Lung (tissue), 11 donors: ENCODE measurements at regions not wholly inside any gene's neighbourhood (a gene's known extent, or its start where the extent isn't known, plus 50 kb on each side); places are given as distances from the start of the nearest gene placed in this dataset.

ENCODE experiments used
- ATAC-seq: fragments of 200-7000 bp; cut with Tn5 transposase; one replicate; pipeline ENCODE4 v1.9.1; 2020; ENCODE audit warnings: moderate number of reproducible peaks; ENCODE audit not compliant: insufficient read depth, low FRiP score
- DNase-seq, 3 donors: peaks; one replicate each; pipeline ENCODE4 v3.0.0-alpha.2; 2013 to 2017
- H3K27ac ChIP-seq, 2 donors: one replicate each; pipeline ENCODE4 v1.5.1; 2013; ENCODE audit warnings: mild to moderate bottlenecking in 2 of 2, moderate library complexity in 2 of 2, control low read depth in 1 of 2, inconsistent platforms in 1 of 2, low read depth in 1 of 2, low read length in 1 of 2
- H3K27me3 ChIP-seq, 3 donors: one replicate each; pipeline ENCODE4 v1.5.1; 2013; ENCODE audit warnings: low read length in 2 of 3; ENCODE audit not compliant: control insufficient read depth in 3 of 3, insufficient read depth in 3 of 3
- H3K36me3 ChIP-seq, 4 donors: one replicate each; pipeline ENCODE4 v1.5.1; 2013; ENCODE audit warnings: low read length in 4 of 4, mild to moderate bottlenecking in 1 of 4, moderate library complexity in 1 of 4; ENCODE audit not compliant: control insufficient read depth in 4 of 4, insufficient read depth in 4 of 4
- H3K4me1 ChIP-seq, 5 donors: one replicate each; pipeline ENCODE4 v1.5.1; 2013; ENCODE audit warnings: low read length in 5 of 5, mild to moderate bottlenecking in 2 of 5, moderate library complexity in 1 of 5; ENCODE audit not compliant: control insufficient read depth in 5 of 5, insufficient read depth in 5 of 5
- H3K4me3 ChIP-seq: one replicate; pipeline ENCODE4 v1.5.1; 2013; ENCODE audit warnings: mild to moderate bottlenecking, control low read depth, moderate library complexity
- H3K9ac ChIP-seq, 2 donors: one replicate each; pipeline ENCODE4 v1.5.1; 2013; ENCODE audit warnings: low read length in 2 of 2, control low read depth in 1 of 2; ENCODE audit not compliant: insufficient read depth in 1 of 2
- H3K9me3 ChIP-seq, 4 donors: one replicate each; pipeline ENCODE4 v1.5.1; 2013; ENCODE audit warnings: low read length in 3 of 4, mild to moderate bottlenecking in 1 of 4, moderate library complexity in 1 of 4; ENCODE audit not compliant: control insufficient read depth in 4 of 4, insufficient read depth in 3 of 4
- WGBS, 2 donors: extraction: QIAGEN DNeasy Blood & Tissue Kit; methylation state at CpG; one replicate each; pipeline ENCODE4 v1.1.7; 2013; 5-methylcytosine and 5-hydroxymethylcytosine counted together
- TF ChIP-seq, protein P1 (sequence below): IDR thresholded peaks from 2 replicates; pipeline ENCODE4 v1.5.1; 2012; ENCODE audit warnings: mild to moderate bottlenecking; ENCODE audit errors: control extremely low read depth, extremely low read depth
- donor health status: control.
- donor health status: control.
- donor health status: Bipolar disorder and iron deficiency.
- donor health status: healthy.
- donor health status: DM: yes; HTN: yes; CAD: no.

- Histone ChIP-seq H3K27me3 (peaks cover 0 to 4% (median 0%) of the 10 kb centered on the region in 3 donors), H3K27ac (no peak overlapping the region)
- DNase-seq, result no peak
Measured at GRCh38 chr1:4055294-4055967, 155.4 kb upstream of the C1orf174 start.

GRCh38 chr1:4056422-4056821 lies 156.3 kb upstream of the C1orf174 start:
- H3K9me3 ChIP-seq, result peaks cover 0 to 2% (median 0%) of the 10 kb centered on the region in 4 donors
- H3K36me3 ChIP-seq, result no peaks in the 10 kb centered on the region
- no peak for DNase-seq
- TF ChIP-seq, protein P1, sequence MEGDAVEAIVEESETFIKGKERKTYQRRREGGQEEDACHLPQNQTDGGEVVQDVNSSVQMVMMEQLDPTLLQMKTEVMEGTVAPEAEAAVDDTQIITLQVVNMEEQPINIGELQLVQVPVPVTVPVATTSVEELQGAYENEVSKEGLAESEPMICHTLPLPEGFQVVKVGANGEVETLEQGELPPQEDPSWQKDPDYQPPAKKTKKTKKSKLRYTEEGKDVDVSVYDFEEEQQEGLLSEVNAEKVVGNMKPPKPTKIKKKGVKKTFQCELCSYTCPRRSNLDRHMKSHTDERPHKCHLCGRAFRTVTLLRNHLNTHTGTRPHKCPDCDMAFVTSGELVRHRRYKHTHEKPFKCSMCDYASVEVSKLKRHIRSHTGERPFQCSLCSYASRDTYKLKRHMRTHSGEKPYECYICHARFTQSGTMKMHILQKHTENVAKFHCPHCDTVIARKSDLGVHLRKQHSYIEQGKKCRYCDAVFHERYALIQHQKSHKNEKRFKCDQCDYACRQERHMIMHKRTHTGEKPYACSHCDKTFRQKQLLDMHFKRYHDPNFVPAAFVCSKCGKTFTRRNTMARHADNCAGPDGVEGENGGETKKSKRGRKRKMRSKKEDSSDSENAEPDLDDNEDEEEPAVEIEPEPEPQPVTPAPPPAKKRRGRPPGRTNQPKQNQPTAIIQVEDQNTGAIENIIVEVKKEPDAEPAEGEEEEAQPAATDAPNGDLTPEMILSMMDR, result no peak
- no peaks in the 10 kb centered on the region for H3K4me1 ChIP-seq
- no peak overlapping the region for H3K27ac ChIP-seq
- no peak overlapping the region for H3K9ac ChIP-seq
- 84 to 93% methylated on average over 9 of the region's 9 CpGs for WGBS, 2 donors
- ATAC-seq, result no peak
- H3K4me3 ChIP-seq, result no peak overlapping the region
- peaks cover 0 to under 1% (median 0%) of the 10 kb centered on the region in 3 donors for H3K27me3 ChIP-seq

More at GRCh38 chr1:4055294-4055967, 155.4 kb upstream of the C1orf174 start:
- TF ChIP-seq, protein P1, result no peak
- H3K4me3 ChIP-seq, result no peak overlapping the region
- H3K36me3 ChIP-seq, result no peaks in the 10 kb centered on the region
- ATAC-seq, result no peak
- peaks cover 0 to 2% (median 0%) of the 10 kb centered on the region in 4 donors for H3K9me3 ChIP-seq
- 81 to 82% methylated on average over 16 of the region's 16 CpGs for WGBS, 2 donors
- no peaks in the 10 kb centered on the region for H3K4me1 ChIP-seq
- H3K9ac ChIP-seq, result no peak overlapping the region

- H3K4me1 ChIP-seq, result no peaks in the 10 kb centered on the region
- ATAC-seq, result no peak
- no peaks in the 10 kb centered on the region for H3K36me3 ChIP-seq
- DNase-seq, result no peak
- peaks cover 0 to 2% (median 0%) of the 10 kb centered on the region in 4 donors for H3K9me3 ChIP-seq
- H3K4me3 ChIP-seq, result no peak overlapping the region
- H3K9ac ChIP-seq, result no peak overlapping the region
- TF ChIP-seq, protein P1, result no peak
- H3K27me3 ChIP-seq, result no peaks in the 10 kb centered on the region
- 82 to 89% methylated on average over 7 of the region's 7 CpGs for WGBS, 2 donors
- H3K27ac ChIP-seq, result no peak overlapping the region
Measured at GRCh38 chr1:4056989-4057388, 156.9 kb upstream of the C1orf174 start.
